ENCODE measurements at regions not wholly inside any gene's neighbourhood (a gene's known extent, or its start where the extent isn't known, plus 50 kb on each side); places are given as distances from the start of the nearest gene placed in this dataset.

GRCh38 chr5:60372786-60373185 lies 327.2 kb downstream of the DEPDC1B start:
- ChIA-PET POLR2A (ENCODE audit: low non-redundant PET) (no interaction called here), CTCF (no interaction called here)
- Histone ChIP-seq H3K27me3 (replicated peaks; ENCODE audit: insufficient read depth, low read depth, low read length, poor library complexity) (peaks cover 11% of the 10 kb centered on the region), H3K27ac (ENCODE audit: low read depth, low read length, poor library complexity, severe bottlenecking) (no peak overlapping the region), H3K36me3 (ENCODE audit: insufficient read depth, low read length, poor library complexity, severe bottlenecking) (no peaks in the 10 kb centered on the region), H3K4me3 (ENCODE audit: low read depth, low read length, poor library complexity, severe bottlenecking) (no peak overlapping the region), H3K9me3 (ENCODE audit: low read depth, low read length, poor library complexity, severe bottlenecking) (no peaks in the 10 kb centered on the region), H3K4me1 (ENCODE audit: insufficient read depth, low read length, poor library complexity, severe bottlenecking) (no peaks in the 10 kb centered on the region)
- TF ChIP-seq, protein P1, sequence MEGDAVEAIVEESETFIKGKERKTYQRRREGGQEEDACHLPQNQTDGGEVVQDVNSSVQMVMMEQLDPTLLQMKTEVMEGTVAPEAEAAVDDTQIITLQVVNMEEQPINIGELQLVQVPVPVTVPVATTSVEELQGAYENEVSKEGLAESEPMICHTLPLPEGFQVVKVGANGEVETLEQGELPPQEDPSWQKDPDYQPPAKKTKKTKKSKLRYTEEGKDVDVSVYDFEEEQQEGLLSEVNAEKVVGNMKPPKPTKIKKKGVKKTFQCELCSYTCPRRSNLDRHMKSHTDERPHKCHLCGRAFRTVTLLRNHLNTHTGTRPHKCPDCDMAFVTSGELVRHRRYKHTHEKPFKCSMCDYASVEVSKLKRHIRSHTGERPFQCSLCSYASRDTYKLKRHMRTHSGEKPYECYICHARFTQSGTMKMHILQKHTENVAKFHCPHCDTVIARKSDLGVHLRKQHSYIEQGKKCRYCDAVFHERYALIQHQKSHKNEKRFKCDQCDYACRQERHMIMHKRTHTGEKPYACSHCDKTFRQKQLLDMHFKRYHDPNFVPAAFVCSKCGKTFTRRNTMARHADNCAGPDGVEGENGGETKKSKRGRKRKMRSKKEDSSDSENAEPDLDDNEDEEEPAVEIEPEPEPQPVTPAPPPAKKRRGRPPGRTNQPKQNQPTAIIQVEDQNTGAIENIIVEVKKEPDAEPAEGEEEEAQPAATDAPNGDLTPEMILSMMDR (conservative IDR thresholded peaks at IDR 0.05; ENCODE audit: low read depth, low read length), result no peak
- no peak for TF ChIP-seq EZH2 (IDR thresholded peaks at IDR 0.05; ENCODE audit: borderline replicate concordance, low read depth, low read length, poor library complexity, severe bottlenecking)
- BruUV-seq (replicated peaks), result no TSS peak
- intact Hi-C loops (cut with micrococcal nuclease; ENCODE audit: unreplicated experiment), result no loop called here
- DNase-seq (ENCODE audit: low spot score), result no peak

- H3K27ac ChIP-seq (ENCODE audit: low read depth, low read length, poor library complexity, severe bottlenecking), result no peak overlapping the region
- BruUV-seq (replicated peaks), result no TSS peak
These were observed 328.9 kb downstream of the DEPDC1B start for GRCh38 chr5:60371065-60371464.

GRCh38 chr5:60370508-60370907 lies 329.5 kb downstream of the DEPDC1B start:
- no TSS peak for BruUV-seq (replicated peaks)
- H3K36me3 ChIP-seq (ENCODE audit: insufficient read depth, low read length, poor library complexity, severe bottlenecking), result no peaks in the 10 kb centered on the region
- DNase-seq (ENCODE audit: low spot score), result no peak
- intact Hi-C loops (cut with micrococcal nuclease; ENCODE audit: unreplicated experiment), result no loop called here
- CTCF ChIA-PET, result no interaction called here
- POLR2A ChIA-PET (ENCODE audit: low non-redundant PET), result no interaction called here
- no peak overlapping the region for H3K4me3 ChIP-seq (ENCODE audit: low read depth, low read length, poor library complexity, severe bottlenecking)
- no peak for TF ChIP-seq EZH2 (IDR thresholded peaks at IDR 0.05; ENCODE audit: borderline replicate concordance, low read depth, low read length, poor library complexity, severe bottlenecking)
- TF ChIP-seq, protein P1 (conservative IDR thresholded peaks at IDR 0.05; ENCODE audit: low read depth, low read length), result no peak
- peaks cover 11% of the 10 kb centered on the region for H3K27me3 ChIP-seq (replicated peaks; ENCODE audit: insufficient read depth, low read depth, low read length, poor library complexity)
- H3K9me3 ChIP-seq (ENCODE audit: low read depth, low read length, poor library complexity, severe bottlenecking), result no peaks in the 10 kb centered on the region
- no peak overlapping the region for H3K27ac ChIP-seq (ENCODE audit: low read depth, low read length, poor library complexity, severe bottlenecking)
- no peaks in the 10 kb centered on the region for H3K4me1 ChIP-seq (ENCODE audit: insufficient read depth, low read length, poor library complexity, severe bottlenecking)

More at GRCh38 chr5:60371065-60371464, 328.9 kb downstream of the DEPDC1B start:
- Histone ChIP-seq H3K36me3 (ENCODE audit: insufficient read depth, low read length, poor library complexity, severe bottlenecking) (no peaks in the 10 kb centered on the region), H3K4me1 (ENCODE audit: insufficient read depth, low read length, poor library complexity, severe bottlenecking) (no peaks in the 10 kb centered on the region), H3K4me3 (ENCODE audit: low read depth, low read length, poor library complexity, severe bottlenecking) (no peak overlapping the region), H3K9me3 (ENCODE audit: low read depth, low read length, poor library complexity, severe bottlenecking) (no peaks in the 10 kb centered on the region), H3K27me3 (replicated peaks; ENCODE audit: insufficient read depth, low read depth, low read length, poor library complexity) (peaks cover 11% of the 10 kb centered on the region)
- ChIA-PET CTCF (no interaction called here), POLR2A (ENCODE audit: low non-redundant PET) (no interaction called here)
- intact Hi-C loops (cut with micrococcal nuclease; ENCODE audit: unreplicated experiment), result no loop called here
- DNase-seq (ENCODE audit: low spot score), result no peak
- TF ChIP-seq, protein P1 (conservative IDR thresholded peaks at IDR 0.05; ENCODE audit: low read depth, low read length), result no peak
- no peak for TF ChIP-seq EZH2 (IDR thresholded peaks at IDR 0.05; ENCODE audit: borderline replicate concordance, low read depth, low read length, poor library complexity, severe bottlenecking)

Data from A673 (cell line).